ENCODE measurements at regions not wholly inside any gene's neighbourhood (a gene's known extent, or its start where the extent isn't known, plus 50 kb on each side); places are given as distances from the start of the nearest gene placed in this dataset.
A peak's percentile ranks its signal among the peaks of the same experiment; 100 is the strongest.
"Not testable (repeated sequence)": the region's sequence is repeated elsewhere in the genome, so short reads cannot be mapped to it uniquely, and the experiment has no call there.

DNA sequence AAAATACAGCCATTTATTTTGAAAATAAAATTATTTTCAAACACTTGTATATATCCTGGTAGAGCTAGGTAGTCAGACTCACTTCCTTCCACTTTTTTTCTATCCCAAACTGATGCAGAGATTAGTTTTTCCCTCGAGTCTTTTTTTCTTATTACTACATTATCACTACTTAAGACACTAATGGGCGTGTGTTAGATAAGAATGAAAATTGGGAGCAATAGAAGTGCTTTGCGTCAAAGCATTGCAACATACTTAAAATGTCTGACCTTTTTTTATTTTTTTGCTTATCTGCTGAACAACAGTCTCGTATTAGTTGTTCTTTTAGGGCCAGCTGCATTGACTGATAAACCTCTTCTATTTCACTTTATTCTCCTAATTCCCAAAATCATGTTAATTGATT lies 1278.7 kb downstream of the CDH12 start:
- ChIA-PET POLR2A (ENCODE audit: low non-redundant PET) (interaction anchor here (0.7 kb wide), 1 partner anchor 1002 kb away, joined by 4 read pairs; no protein-coding TSS in a partner anchor), CTCF (no interaction called here)
- BruUV-seq (replicated peaks) = no TSS peak
- TF ChIP-seq, protein P1, sequence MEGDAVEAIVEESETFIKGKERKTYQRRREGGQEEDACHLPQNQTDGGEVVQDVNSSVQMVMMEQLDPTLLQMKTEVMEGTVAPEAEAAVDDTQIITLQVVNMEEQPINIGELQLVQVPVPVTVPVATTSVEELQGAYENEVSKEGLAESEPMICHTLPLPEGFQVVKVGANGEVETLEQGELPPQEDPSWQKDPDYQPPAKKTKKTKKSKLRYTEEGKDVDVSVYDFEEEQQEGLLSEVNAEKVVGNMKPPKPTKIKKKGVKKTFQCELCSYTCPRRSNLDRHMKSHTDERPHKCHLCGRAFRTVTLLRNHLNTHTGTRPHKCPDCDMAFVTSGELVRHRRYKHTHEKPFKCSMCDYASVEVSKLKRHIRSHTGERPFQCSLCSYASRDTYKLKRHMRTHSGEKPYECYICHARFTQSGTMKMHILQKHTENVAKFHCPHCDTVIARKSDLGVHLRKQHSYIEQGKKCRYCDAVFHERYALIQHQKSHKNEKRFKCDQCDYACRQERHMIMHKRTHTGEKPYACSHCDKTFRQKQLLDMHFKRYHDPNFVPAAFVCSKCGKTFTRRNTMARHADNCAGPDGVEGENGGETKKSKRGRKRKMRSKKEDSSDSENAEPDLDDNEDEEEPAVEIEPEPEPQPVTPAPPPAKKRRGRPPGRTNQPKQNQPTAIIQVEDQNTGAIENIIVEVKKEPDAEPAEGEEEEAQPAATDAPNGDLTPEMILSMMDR (conservative IDR thresholded peaks at IDR 0.05; ENCODE audit: low read depth, low read length) = no peak
- TF ChIP-seq EZH2 (IDR thresholded peaks at IDR 0.05; ENCODE audit: borderline replicate concordance, low read depth, low read length, poor library complexity, severe bottlenecking) = no peak
- peak; percentile 37 for DNase-seq (ENCODE audit: low spot score)
- Histone ChIP-seq H3K4me1 (ENCODE audit: insufficient read depth, low read length, poor library complexity, severe bottlenecking) (peaks cover 18% of the 10 kb centered on the region), H3K27ac (ENCODE audit: low read depth, low read length, poor library complexity, severe bottlenecking) (no peak overlapping the region), H3K36me3 (ENCODE audit: insufficient read depth, low read length, poor library complexity, severe bottlenecking) (no peaks in the 10 kb centered on the region), H3K4me3 (ENCODE audit: low read depth, low read length, poor library complexity, severe bottlenecking) (no peak overlapping the region), H3K27me3 (replicated peaks; ENCODE audit: insufficient read depth, low read depth, low read length, poor library complexity) (no peaks in the 10 kb centered on the region), H3K9me3 (ENCODE audit: low read depth, low read length, poor library complexity, severe bottlenecking) (no peaks in the 10 kb centered on the region)
- intact Hi-C loops (cut with micrococcal nuclease; ENCODE audit: unreplicated experiment) = no loop called here

DNA sequence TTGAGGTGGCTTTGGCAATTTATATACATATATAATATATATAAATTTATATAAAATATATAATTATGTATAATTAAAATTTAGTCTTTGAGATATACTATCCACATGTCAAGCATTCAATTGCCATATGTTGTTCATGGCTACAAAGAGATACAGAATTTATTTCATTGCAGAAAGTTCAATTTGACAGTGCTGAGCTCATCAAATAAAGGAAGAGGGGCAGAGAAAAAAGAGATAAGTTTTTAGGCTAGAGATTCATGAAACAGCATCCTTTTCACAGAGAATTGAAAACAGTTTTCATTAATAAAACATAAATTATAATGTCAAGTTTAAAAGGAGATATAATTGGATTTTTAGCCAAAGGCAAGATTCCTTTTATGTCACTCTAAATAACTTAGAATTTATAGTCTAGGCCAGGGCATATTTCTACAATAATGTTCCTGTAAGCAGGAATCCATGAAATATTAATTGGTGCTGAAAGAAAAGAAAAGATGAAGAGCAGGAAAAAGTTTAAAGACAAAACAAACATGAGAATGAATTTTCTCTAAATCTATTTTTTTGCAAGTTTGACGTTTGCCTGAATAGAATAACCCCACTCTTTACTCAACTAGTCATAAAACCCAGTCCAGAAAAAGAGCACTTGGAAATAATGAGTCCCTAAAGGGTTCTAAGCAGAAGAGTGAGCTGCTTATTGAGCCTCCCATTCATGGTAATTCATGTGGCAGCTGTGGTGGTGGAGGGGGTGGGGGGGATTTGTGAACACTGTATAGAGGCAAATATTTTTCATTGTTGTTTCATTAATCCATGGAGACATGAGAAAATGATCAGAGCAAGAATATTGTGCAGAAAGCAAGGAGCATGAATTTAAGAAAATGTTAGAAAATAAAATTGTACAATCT lies 1279.5 kb downstream of the CDH12 start:
- ChIA-PET CTCF (no interaction called here), POLR2A (ENCODE audit: low non-redundant PET) (interaction anchor here (0.7 kb wide), 1 partner anchor 1003 kb away, joined by 4 read pairs; no protein-coding TSS in a partner anchor)
- TF ChIP-seq EZH2 (IDR thresholded peaks at IDR 0.05; ENCODE audit: borderline replicate concordance, low read depth, low read length, poor library complexity, severe bottlenecking) = no peak
- TF ChIP-seq, protein P1 (conservative IDR thresholded peaks at IDR 0.05; ENCODE audit: low read depth, low read length) = no peak
- DNase-seq (ENCODE audit: low spot score) = peak; percentile 67
- no TSS peak for BruUV-seq (replicated peaks)
- Histone ChIP-seq H3K4me3 (ENCODE audit: low read depth, low read length, poor library complexity, severe bottlenecking) (no peak overlapping the region), H3K36me3 (ENCODE audit: insufficient read depth, low read length, poor library complexity, severe bottlenecking) (no peaks in the 10 kb centered on the region), H3K9me3 (ENCODE audit: low read depth, low read length, poor library complexity, severe bottlenecking) (no peaks in the 10 kb centered on the region), H3K4me1 (ENCODE audit: insufficient read depth, low read length, poor library complexity, severe bottlenecking) (peaks cover 18% of the 10 kb centered on the region), H3K27me3 (replicated peaks; ENCODE audit: insufficient read depth, low read depth, low read length, poor library complexity) (no peaks in the 10 kb centered on the region), H3K27ac (ENCODE audit: low read depth, low read length, poor library complexity, severe bottlenecking) (no peak overlapping the region)
- intact Hi-C loops (cut with micrococcal nuclease; ENCODE audit: unreplicated experiment) = no loop called here

DNA sequence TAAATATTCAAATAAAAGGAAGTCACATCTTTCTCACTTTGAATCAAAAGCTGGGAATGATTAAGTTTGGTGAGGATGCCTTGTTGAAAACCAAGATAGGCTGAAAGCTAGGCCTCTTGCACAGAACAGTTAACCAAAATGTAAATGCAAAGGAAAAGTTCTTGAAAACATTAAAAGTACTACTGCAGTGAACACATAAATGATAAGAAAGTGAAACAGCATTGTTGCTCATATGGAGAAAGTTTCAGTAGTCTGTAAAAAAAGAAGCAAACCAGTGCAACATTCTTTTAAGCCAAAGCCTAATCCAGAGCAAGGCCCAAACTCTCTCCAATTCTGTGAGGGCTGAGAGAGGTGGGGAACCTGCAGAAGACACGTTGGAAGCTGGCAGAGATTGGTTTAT lies 1281.9 kb downstream of the CDH12 start:
- POLR2A ChIA-PET (ENCODE audit: low non-redundant PET); H3K27me3 ChIP-seq (replicated peaks; ENCODE audit: insufficient read depth, low read depth, low read length, poor library complexity); H3K9me3 ChIP-seq (ENCODE audit: low read depth, low read length, poor library complexity, severe bottlenecking); H3K36me3 ChIP-seq (ENCODE audit: insufficient read depth, low read length, poor library complexity, severe bottlenecking); DNase-seq (ENCODE audit: low spot score); H3K27ac ChIP-seq (ENCODE audit: low read depth, low read length, poor library complexity, severe bottlenecking); BruUV-seq (replicated peaks); H3K4me3 ChIP-seq (ENCODE audit: low read depth, low read length, poor library complexity, severe bottlenecking); intact Hi-C loops (cut with micrococcal nuclease; ENCODE audit: unreplicated experiment); CTCF ChIA-PET: not testable (repeated sequence)
- H3K4me1 ChIP-seq (ENCODE audit: insufficient read depth, low read length, poor library complexity, severe bottlenecking) = peaks cover 18% of the 10 kb centered on the region

DNA sequence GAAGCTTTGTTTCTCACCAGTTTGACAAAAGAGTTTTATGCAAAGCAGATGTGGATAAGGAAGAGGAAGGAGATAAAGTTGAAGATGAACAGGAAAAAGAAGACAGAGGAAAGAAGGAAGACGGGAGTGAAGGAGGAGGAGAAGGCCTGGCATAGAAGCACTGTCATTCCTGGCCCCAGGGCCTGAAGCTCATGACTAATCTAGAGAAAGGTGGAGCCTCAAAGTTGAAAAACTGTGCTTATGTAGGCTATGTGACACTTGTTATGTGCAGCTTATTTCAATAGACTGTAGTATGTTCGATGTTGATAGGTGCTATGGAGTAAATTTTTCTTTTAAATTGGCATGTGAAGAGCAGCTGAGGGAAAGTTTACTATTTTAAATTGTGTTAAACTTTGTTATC lies 1294.0 kb downstream of the CDH12 start:
- H3K27me3 ChIP-seq (replicated peaks; ENCODE audit: insufficient read depth, low read depth, low read length, poor library complexity); DNase-seq (ENCODE audit: low spot score); H3K4me1 ChIP-seq (ENCODE audit: insufficient read depth, low read length, poor library complexity, severe bottlenecking); H3K36me3 ChIP-seq (ENCODE audit: insufficient read depth, low read length, poor library complexity, severe bottlenecking); CTCF ChIA-PET; H3K9me3 ChIP-seq (ENCODE audit: low read depth, low read length, poor library complexity, severe bottlenecking); BruUV-seq (replicated peaks); H3K27ac ChIP-seq (ENCODE audit: low read depth, low read length, poor library complexity, severe bottlenecking); POLR2A ChIA-PET (ENCODE audit: low non-redundant PET); H3K4me3 ChIP-seq (ENCODE audit: low read depth, low read length, poor library complexity, severe bottlenecking); intact Hi-C loops (cut with micrococcal nuclease; ENCODE audit: unreplicated experiment): not testable (repeated sequence)

DNA sequence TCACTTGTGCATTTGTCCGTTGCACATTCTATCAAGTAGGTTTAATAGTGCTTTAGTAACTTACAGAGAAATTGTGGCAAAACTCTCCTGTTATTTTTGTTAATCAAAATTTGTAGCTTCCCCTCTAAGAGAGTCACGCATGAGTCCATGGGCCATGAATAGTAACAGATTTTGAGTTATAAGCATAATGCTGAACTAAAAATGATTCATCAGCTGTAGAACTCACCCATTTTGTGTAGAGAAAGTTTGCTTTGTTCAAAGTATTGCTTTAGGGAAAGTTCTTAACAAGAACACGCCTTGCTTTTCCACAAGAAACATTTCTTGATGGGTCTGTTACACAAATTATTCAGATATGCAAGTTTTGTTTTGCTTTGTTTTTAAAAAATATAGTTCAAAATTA lies 1300.9 kb downstream of the CDH12 start:
- BruUV-seq (replicated peaks); DNase-seq (ENCODE audit: low spot score); H3K27ac ChIP-seq (ENCODE audit: low read depth, low read length, poor library complexity, severe bottlenecking); H3K27me3 ChIP-seq (replicated peaks; ENCODE audit: insufficient read depth, low read depth, low read length, poor library complexity); POLR2A ChIA-PET (ENCODE audit: low non-redundant PET); H3K4me3 ChIP-seq (ENCODE audit: low read depth, low read length, poor library complexity, severe bottlenecking); H3K4me1 ChIP-seq (ENCODE audit: insufficient read depth, low read length, poor library complexity, severe bottlenecking); H3K36me3 ChIP-seq (ENCODE audit: insufficient read depth, low read length, poor library complexity, severe bottlenecking); CTCF ChIA-PET; intact Hi-C loops (cut with micrococcal nuclease; ENCODE audit: unreplicated experiment); H3K9me3 ChIP-seq (ENCODE audit: low read depth, low read length, poor library complexity, severe bottlenecking): not testable (repeated sequence)

DNA sequence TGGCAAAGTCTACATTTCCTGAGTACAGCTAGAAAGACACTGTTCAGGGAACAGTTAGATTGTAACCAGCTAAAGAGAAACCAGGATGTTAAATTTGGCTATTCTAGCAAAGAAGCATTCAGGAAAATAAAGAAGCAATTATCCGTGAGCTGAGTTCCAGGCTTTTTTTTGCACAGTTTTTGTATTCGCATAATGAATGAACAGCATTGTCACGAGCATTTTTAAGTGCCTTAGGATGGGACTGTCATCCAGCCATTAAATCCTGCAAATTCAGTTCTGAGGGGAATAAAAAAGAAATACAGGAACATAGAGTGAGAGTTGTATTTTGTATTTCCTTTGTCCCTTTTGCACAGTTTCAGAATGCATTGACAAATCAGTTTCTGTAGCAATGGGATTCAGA lies 1302.2 kb downstream of the CDH12 start:
- POLR2A ChIA-PET (ENCODE audit: low non-redundant PET); DNase-seq (ENCODE audit: low spot score); CTCF ChIA-PET; intact Hi-C loops (cut with micrococcal nuclease; ENCODE audit: unreplicated experiment); H3K4me3 ChIP-seq (ENCODE audit: low read depth, low read length, poor library complexity, severe bottlenecking); H3K9me3 ChIP-seq (ENCODE audit: low read depth, low read length, poor library complexity, severe bottlenecking); BruUV-seq (replicated peaks); H3K4me1 ChIP-seq (ENCODE audit: insufficient read depth, low read length, poor library complexity, severe bottlenecking); H3K36me3 ChIP-seq (ENCODE audit: insufficient read depth, low read length, poor library complexity, severe bottlenecking); H3K27me3 ChIP-seq (replicated peaks; ENCODE audit: insufficient read depth, low read depth, low read length, poor library complexity); H3K27ac ChIP-seq (ENCODE audit: low read depth, low read length, poor library complexity, severe bottlenecking): not testable (repeated sequence)

All from A673 (cell line).